ENCODE measurements at regions not wholly inside any gene's neighbourhood (a gene's known extent, or its start where the extent isn't known, plus 50 kb on each side); places are given as distances from the start of the nearest gene placed in this dataset.

- no peak for TF ChIP-seq CTCF (CRISPR knock-in tag; IDR thresholded peaks at IDR 0.05)
- TF ChIP-seq E2F5 (CRISPR knock-in tag; conservative IDR thresholded peaks at IDR 0.05): no peak
- no peak for TF ChIP-seq RAD21 (CRISPR knock-in tag; IDR thresholded peaks at IDR 0.05)
- TF ChIP-seq CCDC6 (CRISPR knock-in tag; IDR thresholded peaks at IDR 0.05): no peak
- no peak for TF ChIP-seq NPAS2 (CRISPR knock-in tag; IDR thresholded peaks at IDR 0.05; ENCODE audit: borderline replicate concordance)
- TF ChIP-seq ZNF274 (CRISPR knock-in tag; IDR thresholded peaks at IDR 0.05): no peak
- no peak for TF ChIP-seq ZNF619 (CRISPR knock-in tag; IDR thresholded peaks at IDR 0.05)
- no peak for TF ChIP-seq KLF11 (CRISPR knock-in tag; IDR thresholded peaks at IDR 0.05)
Observed at GRCh38 chr9:21546949-21547348, 64.8 kb upstream of the IFNE start.

Data from HepG2 (cell line).